Lung (tissue), 11 donors: ENCODE measurements at regions not wholly inside any gene's neighbourhood (a gene's known extent, or its start where the extent isn't known, plus 50 kb on each side); places are given as distances from the start of the nearest gene placed in this dataset.

ENCODE experiments used
- ATAC-seq: fragments of 200-7000 bp; cut with Tn5 transposase; one replicate; pipeline ENCODE4 v1.9.1; 2020; ENCODE audit warnings: moderate number of reproducible peaks; ENCODE audit not compliant: insufficient read depth, low FRiP score
- DNase-seq, 3 donors: peaks; one replicate each; pipeline ENCODE4 v3.0.0-alpha.2; 2013 to 2017
- H3K27ac ChIP-seq, 2 donors: one replicate each; pipeline ENCODE4 v1.5.1; 2013; ENCODE audit warnings: mild to moderate bottlenecking in 2 of 2, moderate library complexity in 2 of 2, control low read depth in 1 of 2, inconsistent platforms in 1 of 2, low read depth in 1 of 2, low read length in 1 of 2
- H3K27me3 ChIP-seq, 3 donors: one replicate each; pipeline ENCODE4 v1.5.1; 2013; ENCODE audit warnings: low read length in 2 of 3; ENCODE audit not compliant: control insufficient read depth in 3 of 3, insufficient read depth in 3 of 3
- H3K36me3 ChIP-seq, 4 donors: one replicate each; pipeline ENCODE4 v1.5.1; 2013; ENCODE audit warnings: low read length in 4 of 4, mild to moderate bottlenecking in 1 of 4, moderate library complexity in 1 of 4; ENCODE audit not compliant: control insufficient read depth in 4 of 4, insufficient read depth in 4 of 4
- H3K4me1 ChIP-seq, 5 donors: one replicate each; pipeline ENCODE4 v1.5.1; 2013; ENCODE audit warnings: low read length in 5 of 5, mild to moderate bottlenecking in 2 of 5, moderate library complexity in 1 of 5; ENCODE audit not compliant: control insufficient read depth in 5 of 5, insufficient read depth in 5 of 5
- H3K4me3 ChIP-seq: one replicate; pipeline ENCODE4 v1.5.1; 2013; ENCODE audit warnings: mild to moderate bottlenecking, control low read depth, moderate library complexity
- H3K9ac ChIP-seq, 2 donors: one replicate each; pipeline ENCODE4 v1.5.1; 2013; ENCODE audit warnings: low read length in 2 of 2, control low read depth in 1 of 2; ENCODE audit not compliant: insufficient read depth in 1 of 2
- H3K9me3 ChIP-seq, 4 donors: one replicate each; pipeline ENCODE4 v1.5.1; 2013; ENCODE audit warnings: low read length in 3 of 4, mild to moderate bottlenecking in 1 of 4, moderate library complexity in 1 of 4; ENCODE audit not compliant: control insufficient read depth in 4 of 4, insufficient read depth in 3 of 4
- CTCF ChIP-seq: IDR thresholded peaks from 2 replicates; pipeline ENCODE4 v1.5.1; 2012; ENCODE audit warnings: mild to moderate bottlenecking; ENCODE audit errors: control extremely low read depth, extremely low read depth
- WGBS, 2 donors: extraction: QIAGEN DNeasy Blood & Tissue Kit; methylation state at CpG; one replicate each; pipeline ENCODE4 v1.1.7; 2013; 5-methylcytosine and 5-hydroxymethylcytosine counted together
- donor health status: control.
- donor health status: control.
- donor health status: Bipolar disorder and iron deficiency.
- donor health status: healthy.
- donor health status: DM: yes; HTN: yes; CAD: no.

GRCh38 chrX:20527558-20528011, 260.9 kb upstream of the RPS6KA3 start:
- no peak overlapping the region for H3K27ac ChIP-seq
- no peaks in the 10 kb centered on the region for H3K36me3 ChIP-seq
- no peaks in the 10 kb centered on the region for H3K4me1 ChIP-seq
- ATAC-seq (no peak), DNase-seq (peak; percentile 30 to 68 (median 62))
- no peaks in the 10 kb centered on the region for H3K9me3 ChIP-seq
- 5 to 9% methylated on average over 3 of the region's 3 CpGs for WGBS, 2 donors
- H3K9ac ChIP-seq, result no peak overlapping the region
- H3K4me3 ChIP-seq, result no peak overlapping the region
- peak; percentile 14 for TF ChIP-seq CTCF
- H3K27me3 ChIP-seq, result peaks cover 0 to 31% (median 14%) of the 10 kb centered on the region in 3 donors

- Histone ChIP-seq H3K9me3 (no peaks in the 10 kb centered on the region), H3K27me3 (peaks cover 0 to 31% (median 14%) of the 10 kb centered on the region in 3 donors), H3K4me3 (no peak overlapping the region), H3K9ac (no peak overlapping the region), H3K27ac (no peak overlapping the region), H3K36me3 (no peaks in the 10 kb centered on the region), H3K4me1 (no peaks in the 10 kb centered on the region)
- no peak for TF ChIP-seq CTCF
- ATAC-seq, result no peak
- 55 to 57% methylated on average over 4 of the region's 4 CpGs for WGBS, 2 donors
- DNase-seq, result no peak
Measured at GRCh38 chrX:20527041-20527440, 260.3 kb upstream of the RPS6KA3 start.

GRCh38 chrX:20523626-20524312, 257.1 kb upstream of the RPS6KA3 start:
- 26 to 37% methylated on average over 5 of the region's 5 CpGs for WGBS, 2 donors
- no peak for ATAC-seq

More at GRCh38 chrX:20523626-20524312, 257.1 kb upstream of the RPS6KA3 start:
- Histone ChIP-seq H3K4me3 (no peak overlapping the region), H3K9ac (no peak overlapping the region), H3K36me3 (no peaks in the 10 kb centered on the region), H3K27ac (no peak overlapping the region), H3K9me3 (no peaks in the 10 kb centered on the region), H3K27me3 (peaks cover 0 to 45% (median 3%) of the 10 kb centered on the region in 3 donors), H3K4me1 (no peaks in the 10 kb centered on the region)
- no peak for TF ChIP-seq CTCF
- DNase-seq, result no peak
